HG03066 (cell line): ENCODE measurements at regions not wholly inside any gene's neighbourhood (a gene's known extent, or its start where the extent isn't known, plus 50 kb on each side); places are given as distances from the start of the nearest gene placed in this dataset.
A peak's percentile ranks its signal among the peaks of the same experiment; 100 is the strongest.
"Not testable (repeated sequence)": the region's sequence is repeated elsewhere in the genome, so short reads cannot be mapped to it uniquely, and the experiment has no call there.

Experiments
- ATAC-seq: cut with Tn5 transposase; IDR thresholded peaks from one replicate; pipeline ENCODE4 v1.9.1; 2021; ENCODE audit warnings: low read depth; ENCODE audit not compliant: unreplicated experiment

- not testable (repeated sequence) for ATAC-seq
Observed at GRCh38 chr1:148432318-148432717, 50.8 kb downstream of the PPIAL4G start.

- ATAC-seq, result not testable (repeated sequence)
Observed at GRCh38 chr1:148429856-148430255, 53.2 kb downstream of the PPIAL4G start.

- not testable (repeated sequence) for ATAC-seq
Observed at GRCh38 chr1:148426940-148427611, 56.0 kb downstream of the PPIAL4G start.

GRCh38 chr1:148426385-148426784, 56.7 kb downstream of the PPIAL4G start:
- not testable (repeated sequence) for ATAC-seq

- ATAC-seq, result not testable (repeated sequence)
Observed at GRCh38 chr1:148424143-148425003, 58.7 kb downstream of the PPIAL4G start.

GRCh38 chr1:148422921-148423320, 60.2 kb downstream of the PPIAL4G start:
- not testable (repeated sequence) for ATAC-seq

GRCh38 chr1:148417241-148417640, 65.9 kb downstream of the PPIAL4G start:
- ATAC-seq, result not testable (repeated sequence)

GRCh38 chr1:148413385-148413784, 69.7 kb downstream of the PPIAL4G start:
- ATAC-seq, result not testable (repeated sequence)

GRCh38 chr1:148404786-148405568, 78.1 kb downstream of the PPIAL4G start:
- not testable (repeated sequence) for ATAC-seq

GRCh38 chr1:148403925-148404324, 79.2 kb downstream of the PPIAL4G start:
- not testable (repeated sequence) for ATAC-seq

GRCh38 chr1:148403085-148403456, 80.0 kb downstream of the PPIAL4G start:
- ATAC-seq, result not testable (repeated sequence)

- peak; percentile 92 for ATAC-seq
Observed at GRCh38 chr1:148402152-148403084, 80.7 kb downstream of the PPIAL4G start.

GRCh38 chr1:148397516-148397915, 85.6 kb downstream of the PPIAL4G start:
- ATAC-seq, result not testable (repeated sequence)

- not testable (repeated sequence) for ATAC-seq
Observed at GRCh38 chr1:148392505-148392904, 90.6 kb downstream of the PPIAL4G start.

GRCh38 chr1:148391323-148391722, 91.8 kb downstream of the PPIAL4G start:
- ATAC-seq, result not testable (repeated sequence)

- ATAC-seq, result no peak
Observed at GRCh38 chr1:148389027-148389339, 94.1 kb downstream of the PPIAL4G start.

GRCh38 chr1:148388260-148389026, 94.7 kb downstream of the PPIAL4G start:
- no peak for ATAC-seq

GRCh38 chr1:148387949-148388259, 95.2 kb downstream of the PPIAL4G start:
- not testable (repeated sequence) for ATAC-seq
